Head of caudate nucleus (tissue), 42 donors: ENCODE measurements at regions not wholly inside any gene's neighbourhood (a gene's known extent, or its start where the extent isn't known, plus 50 kb on each side); places are given as distances from the start of the nearest gene placed in this dataset.

Source experiments
- DNase-seq, 42 donors: peaks; one replicate each; pipeline versions ENCODE4 v3.0.0 to v3.0.0-alpha.2; 2020 to 2021; ENCODE audit warnings: mixed read lengths in 7 of 42
- intact Hi-C: fragments of 100-400 bp; cut with DNase I; formaldehyde crosslinking; loops from one replicate; pipeline ENCODE4 v1.15.0; 2022

GRCh38 chr7:112892263-112892662 is 102.1 kb upstream of the TMEM168 start:
- intact Hi-C loops, result no loop called here

GRCh38 chr7:112891698-112892097 is 101.5 kb upstream of the TMEM168 start:
- no peak for DNase-seq
- intact Hi-C loops, result no loop called here

More at GRCh38 chr7:112892263-112892662, 102.1 kb upstream of the TMEM168 start:
- no peak for DNase-seq

- DNase-seq, result no peak
- intact Hi-C loops, result no loop called here
These were observed 99.7 kb upstream of the TMEM168 start for GRCh38 chr7:112889834-112890438.

- intact Hi-C loops, result no loop called here
- no peak for DNase-seq
These were observed 99.1 kb upstream of the TMEM168 start for GRCh38 chr7:112889268-112889667.

GRCh38 chr7:112888781-112889180 is 98.6 kb upstream of the TMEM168 start:
- intact Hi-C loops, result no loop called here
- no peak for DNase-seq

GRCh38 chr7:112887976-112888375 is 97.8 kb upstream of the TMEM168 start:
- DNase-seq, result no peak
- intact Hi-C loops, result no loop called here

- intact Hi-C loops, result no loop called here
- DNase-seq, result no peak
These were observed 97.1 kb upstream of the TMEM168 start for GRCh38 chr7:112887337-112887736.

- DNase-seq, result no peak
- intact Hi-C loops, result no loop called here
These were observed 96.0 kb upstream of the TMEM168 start for GRCh38 chr7:112886208-112886607.

GRCh38 chr7:112882991-112883390 is 92.8 kb upstream of the TMEM168 start:
- no peak for DNase-seq
- intact Hi-C loops, result no loop called here

GRCh38 chr7:112882511-112882910 is 92.3 kb upstream of the TMEM168 start:
- DNase-seq, result no peak
- intact Hi-C loops, result no loop called here

GRCh38 chr7:112882022-112882421 is 91.8 kb upstream of the TMEM168 start:
- intact Hi-C loops, result no loop called here
- no peak for DNase-seq

GRCh38 chr7:112880818-112881418 is 90.7 kb upstream of the TMEM168 start:
- intact Hi-C loops, result no loop called here
- DNase-seq, result no peak

GRCh38 chr7:112877691-112878460 is 87.7 kb upstream of the TMEM168 start:
- intact Hi-C loops, result no loop called here
- DNase-seq, result no peak

- DNase-seq, result no peak
- intact Hi-C loops, result no loop called here
These were observed 86.7 kb upstream of the TMEM168 start for GRCh38 chr7:112876877-112877276.

- DNase-seq, result no peak
- intact Hi-C loops, result no loop called here
These were observed 84.7 kb upstream of the TMEM168 start for GRCh38 chr7:112874909-112875308.

GRCh38 chr7:112873831-112874553 is 83.8 kb upstream of the TMEM168 start:
- intact Hi-C loops, result no loop called here
- DNase-seq, result no peak

- DNase-seq, result peak in 4 of 42 donors; percentile 4 to 24 (median 9)
- intact Hi-C loops, result no loop called here
These were observed 79.0 kb upstream of the TMEM168 start for GRCh38 chr7:112869111-112869774.

- no peak for DNase-seq
- intact Hi-C loops, result no loop called here
These were observed 78.4 kb upstream of the TMEM168 start for GRCh38 chr7:112868609-112869008.

GRCh38 chr7:112866424-112866823 is 76.2 kb upstream of the TMEM168 start:
- no peak for DNase-seq
- intact Hi-C loops, result no loop called here
